SK-N-SH (cell line): ENCODE measurements at regions not wholly inside any gene's neighbourhood (a gene's known extent, or its start where the extent isn't known, plus 50 kb on each side); places are given as distances from the start of the nearest gene placed in this dataset.

Experiments
- CHD2 ChIP-seq: fragments of 150-350 bp; IDR thresholded peaks from 2 replicates; pipeline ENCODE4 v1.6.1; 2018; ENCODE audit warnings: low read length; ENCODE audit not compliant: partially characterized antibody
- POLR2AphosphoS5 ChIP-seq: IDR thresholded peaks from 2 replicates; pipeline ENCODE4 v1.6.1; 2012; ENCODE audit warnings: low read depth, low read length
- RXRA ChIP-seq: IDR thresholded peaks from 2 replicates; pipeline ENCODE4 v1.4.0; 2012; ENCODE audit warnings: low read depth, mild to moderate bottlenecking, borderline replicate concordance
- SIN3A ChIP-seq: IDR thresholded peaks from 2 replicates; pipeline ENCODE4 v1.6.1; 2012; ENCODE audit warnings: low read depth, mild to moderate bottlenecking, low read length, moderate library complexity, borderline replicate concordance
- SMC3 ChIP-seq: IDR thresholded peaks from 2 replicates; pipeline ENCODE4 v1.6.1; 2012; ENCODE audit warnings: low read depth, low read length, improper control_type of control experiment
- TAF1 ChIP-seq: IDR thresholded peaks from 2 replicates; pipeline ENCODE4 v1.6.1; 2012; ENCODE audit warnings: low read depth, mild to moderate bottlenecking, low read length, moderate library complexity, borderline replicate concordance
- TEAD4 ChIP-seq: IDR thresholded peaks from 2 replicates; pipeline ENCODE4 v1.4.0; 2012; ENCODE audit warnings: mild to moderate bottlenecking, borderline replicate concordance; ENCODE audit not compliant: insufficient read depth
- TF ChIP-seq, protein P1 (sequence below): fragments of 200-600 bp; sonication (generic); IDR thresholded peaks from 2 replicates; pipeline ENCODE4 v1.6.1; 2017; ENCODE audit warnings: antibody characterized with exemption, mild to moderate bottlenecking, moderate library complexity
- TF ChIP-seq, protein P2 (sequence below): IDR thresholded peaks from 2 replicates; pipeline ENCODE4 v1.6.1; 2012; ENCODE audit warnings: mild to moderate bottlenecking, low read depth, low read length, moderate library complexity

DNA sequence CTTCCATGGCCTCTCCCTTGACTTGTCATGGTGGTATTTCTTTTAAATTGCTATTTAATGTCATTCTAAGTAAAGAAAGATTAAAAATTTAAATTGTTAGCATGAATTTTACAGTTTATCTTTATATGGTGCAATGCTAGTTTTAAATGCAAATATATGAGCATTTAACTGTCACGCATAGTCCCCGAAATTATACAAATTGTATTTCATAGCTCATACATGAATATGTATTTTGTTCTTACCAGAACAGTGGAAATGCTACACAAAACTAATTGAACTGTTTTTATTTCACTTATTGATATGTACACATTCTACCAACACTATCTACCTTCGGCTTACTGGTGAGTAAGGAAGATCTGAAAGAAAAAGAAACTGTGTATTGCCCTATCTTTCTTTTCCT lies 125.8 kb downstream of the CARTPT start:
- TF ChIP-seq POLR2AphosphoS5: no peak
- no peak for TF ChIP-seq RXRA
- TF ChIP-seq, protein P1, sequence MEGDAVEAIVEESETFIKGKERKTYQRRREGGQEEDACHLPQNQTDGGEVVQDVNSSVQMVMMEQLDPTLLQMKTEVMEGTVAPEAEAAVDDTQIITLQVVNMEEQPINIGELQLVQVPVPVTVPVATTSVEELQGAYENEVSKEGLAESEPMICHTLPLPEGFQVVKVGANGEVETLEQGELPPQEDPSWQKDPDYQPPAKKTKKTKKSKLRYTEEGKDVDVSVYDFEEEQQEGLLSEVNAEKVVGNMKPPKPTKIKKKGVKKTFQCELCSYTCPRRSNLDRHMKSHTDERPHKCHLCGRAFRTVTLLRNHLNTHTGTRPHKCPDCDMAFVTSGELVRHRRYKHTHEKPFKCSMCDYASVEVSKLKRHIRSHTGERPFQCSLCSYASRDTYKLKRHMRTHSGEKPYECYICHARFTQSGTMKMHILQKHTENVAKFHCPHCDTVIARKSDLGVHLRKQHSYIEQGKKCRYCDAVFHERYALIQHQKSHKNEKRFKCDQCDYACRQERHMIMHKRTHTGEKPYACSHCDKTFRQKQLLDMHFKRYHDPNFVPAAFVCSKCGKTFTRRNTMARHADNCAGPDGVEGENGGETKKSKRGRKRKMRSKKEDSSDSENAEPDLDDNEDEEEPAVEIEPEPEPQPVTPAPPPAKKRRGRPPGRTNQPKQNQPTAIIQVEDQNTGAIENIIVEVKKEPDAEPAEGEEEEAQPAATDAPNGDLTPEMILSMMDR: no peak
- TF ChIP-seq SIN3A: no peak
- TF ChIP-seq CHD2: no peak
- TF ChIP-seq TAF1: no peak
- TF ChIP-seq TEAD4: no peak
- TF ChIP-seq, protein P2, sequence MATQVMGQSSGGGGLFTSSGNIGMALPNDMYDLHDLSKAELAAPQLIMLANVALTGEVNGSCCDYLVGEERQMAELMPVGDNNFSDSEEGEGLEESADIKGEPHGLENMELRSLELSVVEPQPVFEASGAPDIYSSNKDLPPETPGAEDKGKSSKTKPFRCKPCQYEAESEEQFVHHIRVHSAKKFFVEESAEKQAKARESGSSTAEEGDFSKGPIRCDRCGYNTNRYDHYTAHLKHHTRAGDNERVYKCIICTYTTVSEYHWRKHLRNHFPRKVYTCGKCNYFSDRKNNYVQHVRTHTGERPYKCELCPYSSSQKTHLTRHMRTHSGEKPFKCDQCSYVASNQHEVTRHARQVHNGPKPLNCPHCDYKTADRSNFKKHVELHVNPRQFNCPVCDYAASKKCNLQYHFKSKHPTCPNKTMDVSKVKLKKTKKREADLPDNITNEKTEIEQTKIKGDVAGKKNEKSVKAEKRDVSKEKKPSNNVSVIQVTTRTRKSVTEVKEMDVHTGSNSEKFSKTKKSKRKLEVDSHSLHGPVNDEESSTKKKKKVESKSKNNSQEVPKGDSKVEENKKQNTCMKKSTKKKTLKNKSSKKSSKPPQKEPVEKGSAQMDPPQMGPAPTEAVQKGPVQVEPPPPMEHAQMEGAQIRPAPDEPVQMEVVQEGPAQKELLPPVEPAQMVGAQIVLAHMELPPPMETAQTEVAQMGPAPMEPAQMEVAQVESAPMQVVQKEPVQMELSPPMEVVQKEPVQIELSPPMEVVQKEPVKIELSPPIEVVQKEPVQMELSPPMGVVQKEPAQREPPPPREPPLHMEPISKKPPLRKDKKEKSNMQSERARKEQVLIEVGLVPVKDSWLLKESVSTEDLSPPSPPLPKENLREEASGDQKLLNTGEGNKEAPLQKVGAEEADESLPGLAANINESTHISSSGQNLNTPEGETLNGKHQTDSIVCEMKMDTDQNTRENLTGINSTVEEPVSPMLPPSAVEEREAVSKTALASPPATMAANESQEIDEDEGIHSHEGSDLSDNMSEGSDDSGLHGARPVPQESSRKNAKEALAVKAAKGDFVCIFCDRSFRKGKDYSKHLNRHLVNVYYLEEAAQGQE: no peak
- no peak for TF ChIP-seq SMC3
